ENCODE measurements at regions not wholly inside any gene's neighbourhood (a gene's known extent, or its start where the extent isn't known, plus 50 kb on each side); places are given as distances from the start of the nearest gene placed in this dataset.

- TF ChIP-seq EZH2 (IDR thresholded peaks at IDR 0.05; ENCODE audit: borderline replicate concordance) (no peak), CTCF (IDR thresholded peaks at IDR 0.05; ENCODE audit: poor library complexity) (no peak)
These were observed 580.7 kb downstream of the MAFB start for GRCh38 chr20:40108321-40108720.
